ENCODE measurements at regions not wholly inside any gene's neighbourhood (a gene's known extent, or its start where the extent isn't known, plus 50 kb on each side); places are given as distances from the start of the nearest gene placed in this dataset.

DNA sequence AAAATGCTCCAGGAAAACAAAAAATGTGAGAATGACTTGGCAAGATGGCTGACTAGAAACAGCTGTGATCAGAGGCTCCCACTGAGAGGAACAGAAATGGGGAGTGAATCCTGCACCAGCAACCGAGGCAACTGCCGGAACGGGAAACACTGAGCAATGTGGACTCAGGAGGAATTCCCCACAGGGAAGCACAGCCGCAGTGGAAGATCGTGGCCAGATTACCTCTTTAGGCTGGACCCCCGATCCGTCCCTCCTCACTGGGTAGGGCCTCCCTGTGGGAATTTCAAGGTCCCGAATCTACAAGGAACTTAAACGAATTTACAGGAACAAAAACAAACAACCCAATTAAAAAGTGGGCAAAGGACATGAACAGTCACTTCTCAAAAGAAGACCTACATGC, 385.2 kb upstream of the MCTP2 start:
- no peaks in the 10 kb centered on the region for H3K79me2 ChIP-seq (ENCODE audit: control insufficient read depth, insufficient read depth, low read length)
- no peaks in the 10 kb centered on the region for H3K27me3 ChIP-seq (ENCODE audit: control insufficient read depth in 2 of 2, insufficient read depth in 2 of 2, low read length in 2 of 2)
- H3K36me3 ChIP-seq (ENCODE audit: control insufficient read depth, insufficient read depth, low read length): no peaks in the 10 kb centered on the region
- H3K4me3 ChIP-seq: no peak overlapping the region
- in situ Hi-C loops (cut with MboI) (no loop called here), intact Hi-C loops (cut with micrococcal nuclease) (no loop called here)
- 0 out of 2 replicates have a peak, but pooled peaks cover 2% of the 10 kb centered on the region for H3K9me3 ChIP-seq (replicated peaks; ENCODE audit: control insufficient read depth, insufficient read depth, low read depth, low read length)
- DNase-seq (ENCODE audit: extremely low read depth in 1 of 4, low spot score in 3 of 4) (no peak), ATAC-seq (no peak), FAIRE-seq (no peak)
- H2AFZ ChIP-seq (ENCODE audit: low read depth, low read length): no peak overlapping the region
- ChIA-PET CTCF (ENCODE audit: low intra/inter-chr PET ratio) (no interaction called here), POLR2A (no interaction called here)
- H3K4me2 ChIP-seq (ENCODE audit: insufficient read depth, low read length): no peak overlapping the region
- no peaks in the 10 kb centered on the region for H3K4me1 ChIP-seq (replicated peaks in 1 of 2; ENCODE audit: control insufficient read depth in 2 of 2, insufficient read depth in 2 of 2, low read length in 2 of 2)
- no TSS peak for BruUV-seq (replicated peaks)
- H4K20me1 ChIP-seq (replicated peaks; ENCODE audit: control insufficient read depth, insufficient read depth, low read length): no peaks in the 10 kb centered on the region
- no peak overlapping the region for H3K27ac ChIP-seq (ENCODE audit: extremely low read depth, low read depth, low read length)
- no peaks in the 10 kb centered on the region for H3K9me1 ChIP-seq (ENCODE audit: control insufficient read depth, insufficient read depth, low read length)
- no peak for TF ChIP-seq ZNF224 (CRISPR knock-in tag; IDR thresholded peaks at IDR 0.05)
- no peak for TF ChIP-seq MYNN (IDR thresholded peaks at IDR 0.05)
- no peak for TF ChIP-seq MYNN (CRISPR knock-in tag; IDR thresholded peaks at IDR 0.05)
- TF ChIP-seq HNRNPUL1 (IDR thresholded peaks at IDR 0.05; ENCODE audit: low read length): no peak
- no peak for TF ChIP-seq CBFA2T2 (conservative IDR thresholded peaks at IDR 0.05)
- TF ChIP-seq, protein P1, sequence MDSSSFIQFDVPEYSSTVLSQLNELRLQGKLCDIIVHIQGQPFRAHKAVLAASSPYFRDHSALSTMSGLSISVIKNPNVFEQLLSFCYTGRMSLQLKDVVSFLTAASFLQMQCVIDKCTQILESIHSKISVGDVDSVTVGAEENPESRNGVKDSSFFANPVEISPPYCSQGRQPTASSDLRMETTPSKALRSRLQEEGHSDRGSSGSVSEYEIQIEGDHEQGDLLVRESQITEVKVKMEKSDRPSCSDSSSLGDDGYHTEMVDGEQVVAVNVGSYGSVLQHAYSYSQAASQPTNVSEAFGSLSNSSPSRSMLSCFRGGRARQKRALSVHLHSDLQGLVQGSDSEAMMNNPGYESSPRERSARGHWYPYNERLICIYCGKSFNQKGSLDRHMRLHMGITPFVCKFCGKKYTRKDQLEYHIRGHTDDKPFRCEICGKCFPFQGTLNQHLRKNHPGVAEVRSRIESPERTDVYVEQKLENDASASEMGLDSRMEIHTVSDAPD (CRISPR knock-in tag; IDR thresholded peaks at IDR 0.05): no peak
- TF ChIP-seq RFX1 (IDR thresholded peaks at IDR 0.05): no peak
- no peak for TF ChIP-seq ZBTB17 (CRISPR knock-in tag; IDR thresholded peaks at IDR 0.05)
- TF ChIP-seq CTCFL (IDR thresholded peaks at IDR 0.05; ENCODE audit: borderline replicate concordance, insufficient read depth, low read depth, low read length, poor library complexity, severe bottlenecking): no peak
- no peak for TF ChIP-seq SRSF3 (IDR thresholded peaks at IDR 0.05; ENCODE audit: insufficient read depth, low read length)
- H3K9ac ChIP-seq (ENCODE audit: insufficient read depth in 1 of 2, low read depth in 2 of 2, low read length in 2 of 2): no peak overlapping the region
- 3% methylated on average over 9 of the region's 9 CpGs for WGBS (ENCODE audit: insufficient coverage, low coverage, missing lambda C conversion rate)

Measured in K562 (cell line).